Fibroblast of the aortic adventitia (primary cell): ENCODE measurements at regions not wholly inside any gene's neighbourhood (a gene's known extent, or its start where the extent isn't known, plus 50 kb on each side); places are given as distances from the start of the nearest gene placed in this dataset.
"Not testable (repeated sequence)": the region's sequence is repeated elsewhere in the genome, so short reads cannot be mapped to it uniquely, and the experiment has no call there.

ENCODE experiments used
- DNase-seq: peaks from one replicate; pipeline ENCODE4 v3.0.0-alpha.2; 2010; ENCODE audit warnings: low read depth
- H3K4me3 ChIP-seq: 2 replicates; pipeline ENCODE4 v1.5.1; 2011; ENCODE audit warnings: low read depth, mild to moderate bottlenecking, control low read depth, low read length, moderate library complexity
- TF ChIP-seq, protein P1 (sequence below): IDR thresholded peaks from 2 replicates; pipeline ENCODE4 v1.5.1; 2011; ENCODE audit warnings: mild to moderate bottlenecking, low read length, control low read depth, inconsistent platforms; ENCODE audit not compliant: insufficient read depth

GRCh38 chr3:139136469-139137202 is 91.9 kb upstream of the PRR23C start:
- no peak for DNase-seq
- TF ChIP-seq, protein P1, sequence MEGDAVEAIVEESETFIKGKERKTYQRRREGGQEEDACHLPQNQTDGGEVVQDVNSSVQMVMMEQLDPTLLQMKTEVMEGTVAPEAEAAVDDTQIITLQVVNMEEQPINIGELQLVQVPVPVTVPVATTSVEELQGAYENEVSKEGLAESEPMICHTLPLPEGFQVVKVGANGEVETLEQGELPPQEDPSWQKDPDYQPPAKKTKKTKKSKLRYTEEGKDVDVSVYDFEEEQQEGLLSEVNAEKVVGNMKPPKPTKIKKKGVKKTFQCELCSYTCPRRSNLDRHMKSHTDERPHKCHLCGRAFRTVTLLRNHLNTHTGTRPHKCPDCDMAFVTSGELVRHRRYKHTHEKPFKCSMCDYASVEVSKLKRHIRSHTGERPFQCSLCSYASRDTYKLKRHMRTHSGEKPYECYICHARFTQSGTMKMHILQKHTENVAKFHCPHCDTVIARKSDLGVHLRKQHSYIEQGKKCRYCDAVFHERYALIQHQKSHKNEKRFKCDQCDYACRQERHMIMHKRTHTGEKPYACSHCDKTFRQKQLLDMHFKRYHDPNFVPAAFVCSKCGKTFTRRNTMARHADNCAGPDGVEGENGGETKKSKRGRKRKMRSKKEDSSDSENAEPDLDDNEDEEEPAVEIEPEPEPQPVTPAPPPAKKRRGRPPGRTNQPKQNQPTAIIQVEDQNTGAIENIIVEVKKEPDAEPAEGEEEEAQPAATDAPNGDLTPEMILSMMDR = no peak
- H3K4me3 ChIP-seq = no peak overlapping the region

DNA sequence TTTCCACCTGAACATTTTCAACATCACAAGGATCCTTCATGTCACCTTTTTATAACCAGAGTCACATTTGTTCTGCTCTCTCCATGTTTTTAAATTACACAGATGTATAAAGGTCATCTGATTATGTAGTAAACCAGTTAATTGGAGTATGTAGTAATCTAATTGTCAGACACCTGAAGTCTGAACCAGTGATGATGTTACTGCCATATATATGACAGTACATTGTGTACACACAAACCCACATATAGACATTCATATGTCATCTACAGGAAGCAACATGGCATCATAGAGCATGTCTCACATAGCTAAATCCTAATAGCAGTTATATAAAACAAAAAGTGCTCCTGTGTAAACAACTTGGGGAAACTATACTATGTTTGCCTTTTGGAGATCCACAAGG is 95.9 kb upstream of the PRR23C start:
- DNase-seq = no peak
- TF ChIP-seq, protein P1 = no peak
- no peak overlapping the region for H3K4me3 ChIP-seq

DNA sequence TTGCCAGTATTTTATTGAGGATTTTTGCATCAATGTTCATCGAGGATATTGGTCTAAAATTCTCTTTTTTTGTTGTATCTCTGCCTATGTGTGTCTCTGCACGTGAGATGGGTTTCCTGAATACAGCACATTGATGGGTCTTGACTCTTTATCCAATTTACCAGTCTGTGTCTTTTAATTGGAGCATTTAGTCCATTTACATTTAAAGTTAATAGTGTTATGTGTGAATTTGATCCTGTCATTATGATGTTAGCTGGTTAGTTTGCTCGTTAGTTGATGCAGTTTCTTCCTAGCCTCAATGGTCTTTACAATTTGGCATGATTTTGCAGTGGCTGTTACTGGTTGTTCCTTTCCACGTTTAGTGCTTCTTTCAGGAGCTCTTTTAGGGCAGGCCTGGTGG is 101.3 kb upstream of the PRR23C start:
- not testable (repeated sequence) for DNase-seq, H3K4me3 ChIP-seq

DNA sequence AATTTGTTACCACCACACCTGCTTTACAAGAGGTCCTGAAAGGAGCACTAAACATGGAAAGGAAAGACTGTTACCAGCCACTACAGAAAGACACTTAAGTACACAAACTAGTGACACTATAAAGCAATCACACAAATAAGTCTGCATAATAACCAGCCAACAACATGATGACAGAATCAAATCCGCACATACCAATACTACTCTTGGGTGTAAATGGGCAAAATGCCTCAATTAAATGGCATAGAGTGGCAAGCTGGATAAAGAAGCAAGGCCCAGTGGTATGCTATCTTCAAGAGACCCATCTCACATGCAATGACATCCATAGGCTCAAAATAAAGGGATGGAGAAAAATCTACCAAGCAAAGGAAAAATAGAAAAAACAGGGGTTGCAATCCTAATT is 106.8 kb upstream of the PRR23C start:
- DNase-seq = no peak
- no peak overlapping the region for H3K4me3 ChIP-seq
- TF ChIP-seq, protein P1 = no peak

DNA sequence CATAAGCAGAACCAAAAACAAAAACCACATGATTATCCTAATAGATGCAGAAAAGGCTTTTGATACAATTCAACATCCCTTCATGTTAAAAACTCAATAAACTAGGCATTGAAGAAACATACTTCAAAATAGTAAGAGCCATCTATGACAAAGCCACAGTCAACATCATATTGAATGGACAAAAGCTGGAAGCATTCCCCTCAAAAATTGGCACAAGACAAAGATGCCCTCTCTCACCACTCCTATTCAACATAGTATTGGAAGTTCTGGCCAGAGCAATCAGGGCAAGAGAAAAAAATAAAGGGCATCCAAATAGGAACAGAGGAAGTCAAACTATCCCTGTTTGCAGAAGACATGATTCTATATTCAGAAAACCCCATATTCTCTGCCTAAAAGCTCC is 108.7 kb upstream of the PRR23C start:
- DNase-seq, H3K4me3 ChIP-seq: not testable (repeated sequence)

DNA sequence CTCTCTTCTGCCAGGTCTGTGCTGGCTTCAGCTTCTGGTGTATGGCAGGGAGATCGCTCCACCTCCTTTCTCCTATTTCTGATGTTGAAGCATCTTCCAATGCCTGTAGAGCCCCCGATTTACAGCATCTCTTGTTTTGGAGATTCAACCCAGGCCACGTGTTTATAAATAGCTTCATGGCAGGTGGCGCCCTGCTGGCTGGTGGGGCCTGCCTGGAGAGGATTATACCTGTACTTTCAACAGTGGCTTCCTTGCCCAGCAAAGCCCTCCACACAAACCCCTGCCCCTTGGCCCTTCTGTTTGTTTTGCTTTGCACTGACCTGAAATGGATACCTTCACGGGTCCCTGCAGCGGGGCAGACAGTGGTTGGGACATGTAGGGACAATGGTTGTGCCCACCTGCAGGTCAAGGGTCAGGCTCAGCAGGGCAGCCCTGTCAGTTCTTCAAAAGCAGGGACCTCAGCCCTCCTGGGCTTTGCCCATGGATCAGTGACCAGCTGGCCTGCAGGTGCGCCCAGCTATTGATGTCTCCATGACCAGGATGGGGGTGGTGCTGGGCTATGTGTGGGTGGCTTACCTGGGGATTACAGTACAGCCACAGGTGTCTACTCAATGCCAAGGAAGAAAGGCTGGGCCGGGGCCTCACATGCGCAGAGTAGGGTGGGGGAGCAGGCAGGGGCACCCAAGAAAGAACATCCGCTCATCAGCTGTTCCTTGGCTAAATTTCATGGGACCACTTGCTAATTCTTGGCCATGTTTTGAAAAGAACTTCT is 112.7 kb upstream of the PRR23C start:
- TF ChIP-seq, protein P1 = no peak
- no peak for DNase-seq
- no peak overlapping the region for H3K4me3 ChIP-seq

DNA sequence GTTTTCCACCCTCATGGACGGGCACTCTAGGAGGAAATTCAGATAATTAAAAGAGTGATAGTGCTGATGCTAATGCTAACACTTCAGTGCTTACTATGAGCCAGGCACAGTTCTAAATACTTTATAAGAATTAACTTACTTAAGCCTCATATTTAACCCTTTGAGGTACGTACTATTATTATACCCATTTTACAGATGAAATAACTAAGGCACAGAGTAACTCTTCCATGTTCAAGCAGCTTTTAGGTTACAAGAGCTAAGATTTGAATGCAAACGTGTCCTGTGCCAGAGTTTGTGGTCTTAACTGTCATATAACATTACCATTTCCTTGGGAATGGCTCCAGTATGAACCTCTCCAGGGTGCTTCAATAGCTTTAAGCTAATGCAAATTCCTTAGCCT is 114.7 kb upstream of the PRR23C start:
- TF ChIP-seq, protein P1 = no peak
- no peak overlapping the region for H3K4me3 ChIP-seq
- no peak for DNase-seq
